DOHH2 (cell line): ENCODE measurements at regions not wholly inside any gene's neighbourhood (a gene's known extent, or its start where the extent isn't known, plus 50 kb on each side); places are given as distances from the start of the nearest gene placed in this dataset.

Experiments
- H3F3A ChIP-seq: fragments of 200-600 bp; sonication (generic), shearing (Covaris generic); 2 replicates; pipeline ENCODE4 v1.6.0; 2016; ENCODE audit warnings: antibody characterized with exemption, mild to moderate bottlenecking; ENCODE audit not compliant: control insufficient read depth, insufficient read depth
- H3K27ac ChIP-seq: fragments of 200-600 bp; sonication (generic); 2 replicates; pipeline ENCODE4 v1.5.1; 2014; ENCODE audit warnings: low read depth, mild to moderate bottlenecking, low read length, moderate library complexity
- H3K27me3 ChIP-seq: fragments of 200-600 bp; sonication (generic); 2 replicates; pipeline ENCODE4 v1.6.1; 2014; ENCODE audit warnings: mild to moderate bottlenecking, low read length, mixed read lengths; ENCODE audit not compliant: control insufficient read depth
- H3K36me3 ChIP-seq: fragments of 200-600 bp; sonication (generic); 2 replicates; pipeline ENCODE4 v1.6.1; 2014; ENCODE audit warnings: mild to moderate bottlenecking, low read length, moderate library complexity, mixed read lengths; ENCODE audit not compliant: control insufficient read depth
- H3K4me1 ChIP-seq: fragments of 200-600 bp; sonication (generic); 2 replicates; pipeline ENCODE4 v1.6.1; 2014; ENCODE audit warnings: mild to moderate bottlenecking, low read length, mixed read lengths; ENCODE audit not compliant: control insufficient read depth
- H3K4me2 ChIP-seq: fragments of 200-600 bp; sonication (generic); 2 replicates; pipeline ENCODE4 v1.6.0; 2014; ENCODE audit warnings: mild to moderate bottlenecking, low read length, moderate library complexity
- H3K4me3 ChIP-seq: fragments of 200-600 bp; sonication (generic); 2 replicates; pipeline ENCODE4 v1.5.1; 2014; ENCODE audit warnings: mild to moderate bottlenecking, low read length, mixed read lengths
- H3K79me2 ChIP-seq: fragments of 200-600 bp; sonication (generic); 2 replicates; pipeline ENCODE4 v1.6.1; 2014; ENCODE audit warnings: mild to moderate bottlenecking, low read length, mixed read lengths; ENCODE audit not compliant: control insufficient read depth
- H3K9me2 ChIP-seq: fragments of 200-600 bp; sonication (generic); replicated peaks from 2 replicates; pipeline ENCODE4 v1.6.1; 2014; ENCODE audit warnings: mild to moderate bottlenecking, low read length, mixed read lengths; ENCODE audit not compliant: control insufficient read depth
- H3K9me3 ChIP-seq: fragments of 200-600 bp; sonication (generic); 2 replicates; pipeline ENCODE4 v1.6.1; 2014; ENCODE audit warnings: antibody characterized with exemption, low read length, mixed read lengths; ENCODE audit not compliant: control insufficient read depth, insufficient read depth
- H4K20me1 ChIP-seq: fragments of 200-600 bp; sonication (generic); 2 replicates; pipeline ENCODE4 v1.6.0; 2014; ENCODE audit warnings: low read depth, mild to moderate bottlenecking, antibody characterized with exemption, low read length, moderate library complexity; ENCODE audit not compliant: control insufficient read depth, insufficient read depth
- EZH2phosphoT487 ChIP-seq: fragments of 200-600 bp; sonication (generic); IDR thresholded peaks from 2 replicates; pipeline ENCODE4 v1.6.1; 2017; ENCODE audit warnings: borderline replicate concordance, mild to moderate bottlenecking, antibody characterized with exemption, low read length, moderate library complexity, mixed read lengths
- TF ChIP-seq, protein P1 (sequence below): fragments of 200-600 bp; sonication (generic); IDR thresholded peaks from one replicate; pipeline ENCODE4 v1.5.1; 2014; ENCODE audit warnings: antibody characterized with exemption, mild to moderate bottlenecking, low read depth, low read length; ENCODE audit not compliant: poor library complexity, severe bottlenecking

DNA sequence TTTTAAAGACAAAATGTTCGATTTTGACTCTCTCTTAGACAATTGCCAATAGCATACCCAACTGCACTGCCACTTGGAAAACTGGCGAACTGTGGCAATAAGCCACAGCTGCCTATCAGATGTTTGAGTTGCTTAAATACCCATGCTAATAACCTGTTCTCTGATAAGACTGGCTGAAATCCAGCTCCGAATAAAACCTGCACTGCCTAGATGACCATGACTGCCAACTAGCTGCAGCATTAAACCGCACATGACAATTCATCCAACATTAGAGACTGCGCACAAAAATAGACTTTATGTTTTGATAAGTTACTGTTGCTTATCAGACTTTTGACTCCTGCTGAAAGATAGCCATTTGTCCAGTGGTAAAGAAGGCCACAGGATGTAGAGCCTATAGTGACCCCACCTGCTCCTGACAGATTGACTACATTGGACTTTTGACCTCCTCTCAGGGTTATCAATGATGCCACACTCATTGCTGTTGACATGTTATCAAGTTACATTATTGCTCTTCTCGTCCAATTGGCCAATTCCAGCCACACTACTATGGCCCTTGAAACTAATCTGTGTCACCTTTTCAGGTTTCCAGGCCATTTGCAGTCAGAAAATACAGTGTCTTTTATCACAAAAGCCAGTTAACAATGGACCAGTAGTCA lies 299.0 kb downstream of the HGF start:
- no peak overlapping the region for H3K27ac ChIP-seq
- no peaks in the 10 kb centered on the region for H3F3A ChIP-seq
- no peaks in the 10 kb centered on the region for H4K20me1 ChIP-seq
- H3K27me3 ChIP-seq = peaks cover 10% of the 10 kb centered on the region; the same call in 1 of the 2 replicates
- H3K36me3 ChIP-seq = no peaks in the 10 kb centered on the region
- no peak overlapping the region for H3K4me2 ChIP-seq
- H3K4me1 ChIP-seq = no peaks in the 10 kb centered on the region
- H3K4me3 ChIP-seq = no peak overlapping the region
- no peak for TF ChIP-seq EZH2phosphoT487
- TF ChIP-seq, protein P1, sequence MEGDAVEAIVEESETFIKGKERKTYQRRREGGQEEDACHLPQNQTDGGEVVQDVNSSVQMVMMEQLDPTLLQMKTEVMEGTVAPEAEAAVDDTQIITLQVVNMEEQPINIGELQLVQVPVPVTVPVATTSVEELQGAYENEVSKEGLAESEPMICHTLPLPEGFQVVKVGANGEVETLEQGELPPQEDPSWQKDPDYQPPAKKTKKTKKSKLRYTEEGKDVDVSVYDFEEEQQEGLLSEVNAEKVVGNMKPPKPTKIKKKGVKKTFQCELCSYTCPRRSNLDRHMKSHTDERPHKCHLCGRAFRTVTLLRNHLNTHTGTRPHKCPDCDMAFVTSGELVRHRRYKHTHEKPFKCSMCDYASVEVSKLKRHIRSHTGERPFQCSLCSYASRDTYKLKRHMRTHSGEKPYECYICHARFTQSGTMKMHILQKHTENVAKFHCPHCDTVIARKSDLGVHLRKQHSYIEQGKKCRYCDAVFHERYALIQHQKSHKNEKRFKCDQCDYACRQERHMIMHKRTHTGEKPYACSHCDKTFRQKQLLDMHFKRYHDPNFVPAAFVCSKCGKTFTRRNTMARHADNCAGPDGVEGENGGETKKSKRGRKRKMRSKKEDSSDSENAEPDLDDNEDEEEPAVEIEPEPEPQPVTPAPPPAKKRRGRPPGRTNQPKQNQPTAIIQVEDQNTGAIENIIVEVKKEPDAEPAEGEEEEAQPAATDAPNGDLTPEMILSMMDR = no peak
- no peaks in the 10 kb centered on the region for H3K9me2 ChIP-seq
- no peaks in the 10 kb centered on the region for H3K9me3 ChIP-seq
- no peaks in the 10 kb centered on the region for H3K79me2 ChIP-seq

DNA sequence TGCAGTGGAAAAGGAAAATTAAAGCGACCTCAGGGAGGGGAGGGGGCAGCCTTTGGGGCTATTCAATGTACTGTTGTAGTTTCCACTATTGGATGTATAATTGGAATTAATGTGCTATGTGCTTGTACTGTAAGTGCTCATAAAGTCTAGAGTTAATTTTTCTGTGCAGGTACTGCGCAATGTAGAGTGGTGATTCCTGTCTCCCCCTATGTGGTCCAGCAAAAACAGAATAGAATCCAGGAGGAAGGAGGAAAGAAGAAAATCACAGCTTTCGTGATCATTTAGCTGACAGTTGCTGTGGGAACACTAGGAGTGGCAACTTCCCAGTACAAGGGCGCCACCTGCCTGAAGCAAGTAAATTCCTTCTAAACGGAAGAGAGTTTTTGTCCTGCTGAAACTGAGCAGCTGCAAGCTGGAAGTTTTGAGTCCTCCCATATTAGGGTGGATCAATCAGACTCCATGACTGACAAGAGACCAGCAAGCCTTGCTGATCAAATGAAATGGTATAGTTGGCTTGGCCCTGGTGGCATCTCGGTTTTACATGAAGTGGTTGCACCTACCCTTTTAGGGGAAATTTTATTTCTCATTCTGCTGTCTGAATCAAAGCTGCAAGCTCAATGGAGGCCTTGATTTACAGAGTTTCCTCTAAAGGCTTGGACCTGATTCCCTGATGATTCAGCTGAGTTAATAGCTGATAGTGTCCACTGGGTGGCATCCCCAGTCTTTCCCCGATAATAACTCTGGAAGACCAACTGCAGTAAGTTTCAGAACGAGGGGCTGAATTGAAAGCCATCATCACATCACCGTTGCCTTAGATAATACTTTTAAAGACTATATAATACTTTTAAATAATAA lies 299.8 kb downstream of the HGF start:
- TF ChIP-seq, protein P1 = peak; percentile 88
- no peak for TF ChIP-seq EZH2phosphoT487
- H3K4me2 ChIP-seq = no peak overlapping the region
- no peak overlapping the region for H3K4me3 ChIP-seq
- H3K27me3 ChIP-seq = peaks cover 10% of the 10 kb centered on the region; the same call in 1 of the 2 replicates
- H3K36me3 ChIP-seq = no peaks in the 10 kb centered on the region
- no peaks in the 10 kb centered on the region for H3K79me2 ChIP-seq
- no peak overlapping the region for H3K27ac ChIP-seq
- H3K4me1 ChIP-seq = no peaks in the 10 kb centered on the region
- H3K9me3 ChIP-seq = no peaks in the 10 kb centered on the region
- no peaks in the 10 kb centered on the region for H4K20me1 ChIP-seq
- no peaks in the 10 kb centered on the region for H3F3A ChIP-seq
- H3K9me2 ChIP-seq = no peaks in the 10 kb centered on the region

DNA sequence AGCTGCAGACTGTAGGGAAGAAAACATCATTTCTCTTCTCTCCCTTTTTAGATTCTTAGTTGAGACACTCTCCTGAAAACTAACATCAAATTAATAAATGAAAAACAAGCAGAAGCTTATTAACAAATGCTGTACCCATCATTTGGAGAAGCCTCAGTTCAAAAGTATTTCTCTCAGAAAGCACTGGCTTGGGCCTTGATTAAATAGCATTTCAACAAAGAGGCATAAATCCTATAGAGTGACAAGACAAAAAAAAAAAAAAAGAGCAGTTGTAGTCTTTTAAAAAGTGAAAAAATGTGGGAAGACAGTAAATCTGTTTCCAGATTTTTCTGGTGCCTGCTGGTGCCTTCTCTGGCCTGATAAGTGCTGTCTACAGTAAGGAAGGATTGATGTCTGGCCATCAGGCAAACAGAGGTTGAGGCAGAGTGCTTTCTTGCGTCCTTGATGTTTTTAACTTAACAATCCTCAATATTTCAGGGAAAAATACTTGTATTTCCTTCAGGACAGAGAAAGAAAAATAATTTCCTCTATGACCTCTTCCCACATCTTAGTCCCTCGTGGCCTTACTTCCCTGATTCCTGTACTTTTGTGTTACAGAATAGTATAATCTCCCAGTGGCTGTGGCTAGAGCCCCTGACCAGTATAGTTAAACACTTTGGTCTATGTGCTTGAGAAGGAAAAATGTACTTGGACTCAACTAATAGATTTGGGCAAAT lies 300.5 kb downstream of the HGF start:
- H4K20me1 ChIP-seq = no peaks in the 10 kb centered on the region
- no peak overlapping the region for H3K27ac ChIP-seq
- H3K4me1 ChIP-seq = no peaks in the 10 kb centered on the region
- H3F3A ChIP-seq = no peaks in the 10 kb centered on the region
- no peak for TF ChIP-seq EZH2phosphoT487
- TF ChIP-seq, protein P1 = no peak
- H3K9me3 ChIP-seq = no peaks in the 10 kb centered on the region
- peaks cover 10% of the 10 kb centered on the region; the same call in 1 of the 2 replicates for H3K27me3 ChIP-seq
- H3K4me3 ChIP-seq = no peak overlapping the region
- H3K9me2 ChIP-seq = no peaks in the 10 kb centered on the region
- H3K4me2 ChIP-seq = no peak overlapping the region
- H3K79me2 ChIP-seq = no peaks in the 10 kb centered on the region
- H3K36me3 ChIP-seq = no peaks in the 10 kb centered on the region
